ELF-1 (cell line): ENCODE measurements at regions not wholly inside any gene's neighbourhood (a gene's known extent, or its start where the extent isn't known, plus 50 kb on each side); places are given as distances from the start of the nearest gene placed in this dataset.

Experiments used
- DNase-seq: peaks from one replicate; pipeline ENCODE4 v3.0.0-alpha.2; 2016; ENCODE audit warnings: low read depth, low spot score

DNA sequence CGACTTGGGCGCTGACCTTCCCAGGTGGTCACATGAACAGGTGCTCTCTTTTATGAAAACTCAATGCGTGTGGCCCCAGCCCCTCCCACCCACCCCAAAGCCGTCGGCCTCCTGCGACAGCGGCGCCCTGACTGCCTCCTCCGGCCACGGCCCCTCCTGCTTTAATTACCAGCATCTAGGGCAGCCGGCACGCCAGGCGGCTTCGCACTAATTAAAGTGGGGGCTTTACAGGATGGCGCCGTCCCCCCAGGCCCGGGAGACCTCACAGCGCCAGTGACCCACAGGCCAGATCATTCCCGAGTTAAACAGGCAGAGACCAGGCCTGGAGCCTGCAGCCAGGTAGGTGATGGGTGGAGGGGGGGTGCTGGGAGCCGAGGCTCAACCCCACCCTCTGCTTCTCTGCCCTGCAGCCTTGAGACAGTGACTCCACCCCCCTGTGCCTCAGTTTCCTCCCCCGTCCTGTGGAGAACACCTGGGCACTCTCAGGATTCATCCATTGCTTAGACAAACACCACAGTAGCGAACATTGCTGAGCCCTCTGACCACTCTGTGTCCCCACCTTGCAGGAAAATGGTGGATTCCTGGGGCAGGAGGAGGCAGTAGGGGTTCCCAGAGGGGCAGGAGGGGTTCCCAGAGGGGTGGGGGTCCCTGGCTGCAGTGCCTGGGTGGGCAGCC lies 100.8 kb downstream of the MICALL2 start:
- DNase-seq: peak; percentile 23

DNA sequence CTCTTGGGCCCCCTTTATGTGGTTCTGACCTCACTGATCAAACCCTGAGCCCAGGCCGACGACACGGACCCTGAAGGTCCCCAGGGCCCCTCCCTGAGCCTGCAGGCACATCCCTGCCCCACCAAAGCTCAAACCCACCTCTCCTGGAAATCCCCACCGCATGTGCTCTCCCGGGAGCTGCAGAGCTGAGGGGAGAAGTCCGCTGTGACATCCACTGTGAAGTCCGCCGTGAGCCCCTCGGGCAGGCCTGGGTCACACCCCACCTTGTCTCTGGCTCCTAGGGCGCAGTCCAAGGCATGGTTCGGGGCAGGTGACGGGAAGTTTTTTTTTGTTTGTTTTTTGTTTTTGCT lies 100.2 kb downstream of the MICALL2 start:
- no peak for DNase-seq

DNA sequence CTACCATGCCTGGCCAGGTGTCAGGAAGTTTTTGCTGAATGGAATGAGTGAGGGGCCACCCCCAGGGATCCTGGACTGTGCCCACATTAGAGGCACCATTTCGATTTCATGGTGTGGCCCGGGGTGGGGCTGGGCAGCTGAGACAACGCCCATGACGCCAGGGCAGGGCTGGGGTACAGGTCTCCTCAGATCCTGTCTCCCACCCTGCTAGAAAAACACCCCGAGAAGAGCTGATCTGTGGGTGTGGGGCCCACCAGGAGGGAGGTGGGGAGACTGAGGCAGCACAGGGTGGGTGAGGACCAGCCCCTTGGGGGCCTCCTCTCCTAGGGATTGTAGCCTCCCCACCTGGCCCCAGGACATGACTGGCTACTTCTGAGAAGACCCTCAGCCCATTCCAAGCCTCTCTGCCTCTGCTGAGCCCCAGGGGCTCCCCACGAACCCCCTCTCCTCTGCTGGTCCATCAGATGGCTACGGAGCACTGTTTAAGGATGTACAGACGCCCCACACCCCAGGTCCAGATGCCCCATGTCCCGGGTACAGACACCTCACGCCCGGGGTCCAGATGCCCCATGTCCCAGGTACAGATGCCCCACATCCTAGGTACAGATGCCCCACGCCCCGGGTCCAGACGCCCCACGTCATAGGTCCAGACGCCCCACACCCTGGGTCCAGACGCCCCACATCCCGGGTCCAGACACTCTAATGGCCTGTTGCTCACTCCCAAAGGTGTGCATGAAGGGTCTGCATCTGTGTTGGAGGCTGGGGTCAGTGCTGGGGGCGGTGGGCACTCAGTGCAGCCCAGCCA lies 99.4 kb downstream of the MICALL2 start:
- no peak for DNase-seq

DNA sequence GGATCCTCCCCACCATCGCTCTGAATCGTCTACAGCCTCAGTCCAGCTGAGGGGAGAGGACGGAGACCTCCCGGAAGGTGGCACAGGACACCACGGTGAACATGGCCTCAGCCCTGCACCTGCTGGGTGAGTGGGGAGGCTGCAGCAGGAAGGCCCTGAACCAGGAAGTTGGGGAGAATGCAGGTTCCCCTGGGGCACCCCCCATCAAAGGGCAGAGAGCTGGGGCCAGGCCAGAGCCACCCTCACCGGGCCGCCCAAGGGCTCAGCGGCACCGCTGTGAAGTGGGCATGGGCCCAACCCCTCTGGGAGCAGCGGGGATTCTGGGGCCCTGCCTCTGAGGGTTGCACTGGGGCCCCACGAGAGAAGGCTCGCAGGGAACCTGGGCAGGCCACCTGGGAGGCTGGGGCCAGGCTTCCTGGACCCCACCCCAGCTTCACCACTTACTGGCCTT lies 98.7 kb downstream of the MICALL2 start:
- DNase-seq: no peak

DNA sequence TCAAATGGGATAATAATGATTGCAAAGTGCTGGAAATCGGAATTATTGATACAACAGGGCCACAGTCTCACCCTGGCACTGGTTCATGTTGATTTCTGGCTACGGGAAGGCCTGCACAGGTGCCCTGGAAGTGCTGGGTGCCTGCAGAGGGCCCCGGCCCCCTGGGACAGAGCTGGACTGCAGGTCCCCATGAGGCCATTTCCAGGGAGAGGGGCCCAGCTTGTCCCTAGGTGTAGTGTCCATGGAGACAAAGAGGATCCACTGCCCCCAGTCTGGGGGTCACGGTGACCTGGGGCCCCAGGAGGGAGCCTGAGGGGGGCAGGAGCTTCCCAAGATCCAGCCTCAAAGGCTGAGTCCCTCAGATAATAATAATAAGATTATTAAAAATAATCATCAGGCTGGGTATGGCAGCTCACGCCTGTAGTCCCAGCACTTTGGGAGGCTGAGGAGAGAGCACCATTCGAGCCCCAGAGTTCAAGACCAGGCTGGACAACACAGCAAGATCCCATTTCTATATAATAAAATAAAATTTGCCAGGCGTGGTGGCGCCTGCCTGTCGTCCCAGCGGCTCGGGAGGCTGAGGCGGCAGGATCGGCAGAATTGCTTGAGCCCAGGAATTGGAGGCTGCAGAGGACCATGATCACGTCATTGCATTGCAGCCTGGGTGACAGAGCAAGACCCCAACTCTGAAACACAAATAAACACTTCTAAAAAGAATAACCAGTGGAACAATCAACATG lies 98.1 kb downstream of the MICALL2 start:
- no peak for DNase-seq

DNA sequence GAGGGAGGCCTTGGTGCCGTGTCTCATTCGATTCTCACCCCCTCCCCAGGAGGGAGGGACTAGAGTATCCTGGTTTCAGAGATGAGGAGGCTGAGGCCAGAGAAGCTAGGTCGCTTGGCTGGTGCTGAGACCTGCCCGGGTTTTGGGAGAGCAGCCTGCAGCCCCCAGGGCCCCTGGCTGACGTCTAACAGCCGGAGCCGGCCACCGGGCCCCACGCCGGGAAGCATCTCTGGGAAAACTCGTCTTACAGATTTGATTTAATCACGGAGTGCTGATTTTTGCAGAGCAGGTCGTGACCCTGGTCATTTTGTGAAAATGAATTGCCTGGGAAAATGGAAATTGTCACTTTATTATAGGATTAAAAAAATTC lies 97.5 kb downstream of the MICALL2 start:
- no peak for DNase-seq

DNA sequence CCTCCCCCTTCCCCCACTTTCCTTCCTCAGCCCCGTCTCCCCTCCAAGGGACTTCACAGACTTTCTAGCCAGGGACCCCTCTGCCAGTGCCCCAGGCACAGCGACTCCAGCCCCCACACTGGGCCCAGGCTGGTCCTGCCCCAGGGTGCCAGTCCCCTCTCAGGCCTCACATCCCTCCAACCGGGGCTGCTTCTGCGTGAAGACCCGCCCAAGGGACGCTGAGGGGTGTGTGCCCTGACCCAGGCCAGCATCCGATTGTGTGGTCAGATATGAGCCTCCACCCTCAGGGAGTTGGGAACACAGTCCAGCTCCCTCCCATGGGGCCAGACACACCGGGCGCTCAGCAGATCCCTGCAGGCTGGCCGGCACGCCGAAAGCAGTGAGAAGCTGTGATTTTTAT lies 97.0 kb downstream of the MICALL2 start:
- no peak for DNase-seq

DNA sequence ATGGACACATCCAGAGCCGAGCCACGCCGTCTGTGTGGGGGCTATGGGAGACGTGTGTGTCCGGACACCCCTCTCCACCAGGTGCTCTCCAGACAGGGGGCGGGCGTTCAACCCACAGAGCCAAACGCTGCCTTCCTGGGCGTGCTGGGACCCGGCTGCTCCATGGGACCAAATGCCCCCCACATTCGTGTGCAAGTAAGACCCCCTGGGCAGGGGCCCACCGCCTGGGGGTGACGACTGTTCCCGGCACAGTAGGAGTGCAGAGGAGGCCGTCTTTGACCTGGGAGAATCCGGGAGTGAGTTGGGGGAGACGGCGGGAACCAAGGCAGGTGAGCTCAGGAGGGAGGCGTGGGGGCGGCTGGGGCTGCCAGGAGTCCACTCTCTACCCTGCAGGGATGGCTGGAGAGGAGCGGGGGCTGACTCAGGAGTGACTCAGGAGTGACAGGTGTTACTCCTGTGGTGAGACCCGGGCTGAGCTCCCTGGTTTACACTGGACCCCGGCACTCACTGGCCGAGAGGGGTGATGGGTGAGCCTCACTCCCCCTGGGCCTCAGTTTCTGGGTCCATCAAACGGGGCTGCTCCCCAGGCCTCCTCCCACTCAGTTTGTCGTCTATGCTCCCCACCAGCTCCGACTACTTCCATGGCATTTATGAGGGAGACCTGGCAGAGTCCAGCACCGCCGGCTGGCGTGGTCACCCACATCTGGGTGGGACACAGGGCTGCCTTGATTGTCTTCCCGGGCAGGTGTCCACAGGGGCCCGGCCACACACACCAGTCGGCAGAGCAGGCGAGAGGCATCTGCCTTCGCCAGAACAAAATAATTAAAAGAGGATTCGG lies 95.0 kb downstream of the MICALL2 start:
- DNase-seq: no peak

DNA sequence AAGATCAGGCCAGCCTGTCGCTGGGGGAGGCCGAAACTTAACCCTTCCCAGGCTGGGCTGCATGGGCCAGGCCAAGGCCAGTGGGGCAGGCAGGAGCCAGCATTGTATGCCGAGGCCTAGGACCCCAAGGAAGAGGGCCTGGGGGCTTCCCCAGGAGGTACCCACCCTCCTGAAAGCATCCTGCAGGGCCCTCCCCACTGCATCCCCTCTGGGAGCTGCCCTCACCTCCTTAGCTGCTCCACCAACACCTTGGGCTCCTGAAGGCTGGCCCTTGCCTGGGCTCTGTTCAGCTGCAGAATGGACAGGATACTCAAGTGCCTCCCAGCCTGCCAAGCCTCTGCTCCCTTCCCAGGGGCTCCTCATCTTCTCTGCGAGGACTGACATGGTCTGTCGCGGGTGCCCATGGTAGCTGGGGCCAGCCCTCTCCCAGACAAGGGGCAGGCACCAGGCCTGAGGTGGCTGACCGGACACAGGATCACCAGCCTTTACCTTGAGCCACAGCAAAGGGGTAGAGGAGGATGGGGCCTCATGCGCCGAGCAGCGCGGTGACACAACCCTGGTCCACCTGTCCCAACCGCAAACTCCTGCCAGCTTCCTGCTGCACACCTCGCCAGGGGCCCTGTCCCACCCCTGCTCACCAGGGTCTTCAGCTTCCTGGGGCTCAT lies 94.2 kb downstream of the MICALL2 start:
- no peak for DNase-seq

DNA sequence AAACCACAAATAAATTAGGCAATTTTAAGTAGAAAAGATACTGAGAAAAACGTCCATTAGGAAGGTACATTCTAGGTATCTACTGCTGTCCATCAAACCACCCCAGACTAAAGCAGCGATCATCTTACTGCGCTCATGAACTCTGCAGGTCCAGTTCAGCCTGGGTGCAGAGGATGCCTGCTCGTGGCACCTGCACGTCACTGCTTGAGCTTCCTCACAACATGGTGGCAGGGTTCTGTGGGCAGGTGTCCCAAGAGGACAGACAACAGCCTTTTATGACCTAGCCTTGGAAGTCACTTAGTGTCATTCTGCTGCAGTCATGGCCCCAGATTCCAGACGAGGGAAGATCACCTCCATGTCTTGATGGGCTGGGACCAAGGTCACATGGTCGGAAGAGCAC lies 93.4 kb downstream of the MICALL2 start:
- DNase-seq: no peak

DNA sequence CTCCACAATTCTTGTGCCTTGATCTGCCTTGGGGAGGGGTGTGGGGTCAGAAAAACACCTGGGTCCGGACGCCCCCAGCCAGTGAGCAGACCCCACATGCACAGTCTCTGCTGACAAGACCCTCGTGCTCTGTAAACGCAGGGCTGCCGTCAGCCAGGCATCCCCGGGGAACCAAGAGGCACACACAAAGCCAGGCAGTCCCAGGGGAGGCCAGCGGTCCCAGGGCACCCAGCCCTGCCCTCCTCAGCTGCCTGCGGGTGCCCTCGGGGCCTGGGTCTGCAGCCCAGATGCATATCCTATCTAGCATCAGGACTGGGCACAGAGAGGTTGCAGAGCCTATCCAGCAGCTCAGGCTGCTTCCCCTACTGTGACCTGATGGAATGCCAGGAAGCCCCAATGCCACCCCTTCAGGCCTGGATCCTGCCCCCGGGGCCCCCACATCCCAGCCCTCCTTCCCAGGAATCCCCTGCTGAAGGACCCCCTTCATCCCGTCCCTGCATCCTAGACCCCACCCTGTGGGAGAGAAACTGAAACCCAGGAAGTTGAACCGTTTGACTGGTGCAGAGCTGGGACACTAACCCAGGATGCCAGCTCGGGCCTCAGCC lies 92.4 kb downstream of the MICALL2 start:
- DNase-seq: no peak

DNA sequence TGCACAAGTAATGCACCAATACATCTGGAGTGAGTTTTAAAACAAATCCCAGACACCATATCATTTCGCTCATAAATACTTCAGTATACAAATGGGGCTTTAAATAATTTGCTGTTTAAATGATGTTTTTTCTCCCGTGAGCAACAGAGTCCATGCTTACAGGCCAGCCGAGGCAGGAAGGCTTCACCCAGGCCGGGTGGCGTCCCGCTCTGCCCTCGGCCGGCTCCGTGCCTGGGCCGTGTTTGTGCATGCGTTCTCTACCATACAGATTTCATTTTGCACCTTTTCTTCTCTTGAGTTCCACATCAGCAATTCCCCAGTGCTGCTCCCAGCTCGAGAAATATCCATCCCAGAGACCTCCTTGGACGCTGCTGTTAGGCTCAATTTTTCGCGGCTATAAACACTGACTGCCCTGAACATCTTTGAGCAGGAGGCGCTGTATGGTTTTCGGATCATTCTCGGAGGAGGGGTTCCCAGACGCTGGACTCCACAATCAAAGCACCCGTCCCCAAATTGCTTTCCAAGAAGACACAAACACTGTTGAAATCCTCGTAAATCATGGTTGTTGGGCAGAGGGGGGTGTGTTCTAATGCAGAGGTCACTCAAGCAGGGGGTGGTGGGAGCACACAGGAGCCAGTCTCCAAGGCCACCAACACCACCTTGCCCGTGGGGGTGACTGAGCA lies 91.6 kb downstream of the MICALL2 start:
- DNase-seq: no peak

DNA sequence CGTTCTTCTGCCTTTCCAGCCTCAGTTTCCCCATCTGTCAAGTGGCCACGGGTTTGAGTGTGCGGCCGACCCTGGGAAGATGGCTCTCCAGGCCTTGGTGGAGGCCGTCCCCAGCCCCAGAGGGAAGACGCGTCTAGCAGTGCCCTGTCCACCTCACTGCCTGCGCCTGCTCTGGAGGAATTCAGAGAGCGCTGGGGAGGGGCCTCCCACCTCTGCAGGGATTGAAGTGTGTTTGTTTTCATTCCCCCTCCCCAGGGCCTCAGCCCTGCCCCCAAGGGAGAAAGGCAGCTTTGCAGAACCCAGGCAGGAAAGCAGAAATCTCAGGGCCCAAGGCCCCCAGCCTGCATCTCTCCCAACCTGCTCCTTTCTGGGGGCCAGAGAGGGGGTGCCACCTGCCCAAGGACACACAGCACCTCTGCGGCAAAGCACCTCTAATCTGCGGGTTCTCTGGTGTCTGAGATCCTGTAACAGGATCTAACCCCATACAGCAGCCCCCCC lies 91.0 kb downstream of the MICALL2 start:
- peak; percentile 84 for DNase-seq

DNA sequence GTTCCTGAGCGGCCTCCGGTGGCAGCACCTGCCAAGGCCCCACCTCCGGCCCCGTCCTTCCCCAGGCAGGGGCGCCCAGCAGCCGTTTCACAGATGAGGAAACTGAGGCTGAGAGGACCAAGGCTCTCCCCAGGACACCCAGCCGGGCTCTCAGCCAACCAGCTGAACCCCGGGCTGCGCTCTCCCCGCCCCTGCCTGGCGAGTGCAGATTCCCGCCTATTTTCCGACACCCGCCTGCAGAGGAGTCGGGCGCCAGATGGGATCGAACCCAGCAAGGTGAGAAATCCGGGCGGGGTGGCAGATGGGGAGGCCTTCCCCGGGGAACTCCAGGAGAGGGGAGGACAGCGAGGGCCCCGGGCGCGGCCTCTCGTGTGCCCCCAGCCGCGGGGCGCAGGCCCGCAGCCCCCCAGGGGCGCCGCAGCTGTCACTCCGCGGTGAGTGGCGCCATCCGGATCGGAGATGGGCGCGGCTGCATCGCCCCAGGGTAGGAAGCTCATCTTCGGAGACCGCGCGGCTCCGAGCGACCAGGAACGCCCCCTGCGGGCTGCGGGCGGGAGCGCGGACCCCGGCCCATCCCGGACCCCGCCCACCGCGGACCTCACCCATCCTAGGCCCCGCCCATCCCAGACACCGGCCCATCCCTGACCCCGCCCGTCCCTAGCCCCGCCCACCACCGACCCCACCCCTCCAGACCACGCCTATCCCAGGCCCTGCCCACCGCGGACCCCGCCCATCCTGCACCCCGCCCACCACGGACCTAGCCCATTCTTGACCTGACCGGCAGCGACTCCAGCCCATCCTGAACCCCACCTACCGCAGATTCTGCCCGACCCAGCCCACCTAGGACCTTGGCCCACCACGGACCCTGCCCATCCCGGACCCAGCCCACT lies 90.3 kb downstream of the MICALL2 start:
- DNase-seq: peak; percentile 95

DNA sequence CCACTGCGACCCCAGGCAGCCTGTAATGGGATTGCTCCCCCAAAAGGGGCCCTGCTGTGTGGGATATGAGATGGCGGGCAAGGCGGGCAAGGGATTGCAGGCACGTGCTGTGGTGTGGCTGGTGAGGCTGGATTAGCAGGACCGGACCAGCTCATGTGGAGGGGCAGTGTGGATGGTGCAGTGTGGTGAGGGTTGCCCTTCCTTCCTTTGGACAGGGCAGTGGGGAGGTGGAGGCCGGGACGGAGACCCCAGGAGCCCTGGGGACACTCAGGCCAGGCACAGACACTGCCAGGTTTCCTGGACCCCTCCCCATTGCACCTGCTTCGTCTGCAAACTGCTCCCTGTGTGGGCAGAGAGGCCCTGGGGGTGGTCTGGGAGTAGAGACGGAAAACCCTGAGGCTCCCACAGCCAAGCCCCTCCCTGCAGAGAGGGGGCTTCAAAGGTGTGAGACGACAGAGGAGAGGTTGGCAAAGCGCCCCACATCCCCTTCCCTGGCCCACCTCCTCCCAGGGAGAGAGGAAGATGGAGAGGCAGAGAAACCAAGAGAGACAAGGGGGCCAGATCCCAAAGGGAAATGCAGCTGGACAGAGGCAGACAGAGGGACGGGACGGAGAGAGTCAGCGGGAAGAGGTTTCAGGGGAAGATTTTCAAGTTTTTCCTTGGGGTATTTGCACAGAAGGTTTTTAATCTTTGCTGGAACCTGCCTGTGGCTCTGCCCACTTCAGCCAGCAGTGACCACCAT lies 89.2 kb downstream of the MICALL2 start:
- DNase-seq: no peak

DNA sequence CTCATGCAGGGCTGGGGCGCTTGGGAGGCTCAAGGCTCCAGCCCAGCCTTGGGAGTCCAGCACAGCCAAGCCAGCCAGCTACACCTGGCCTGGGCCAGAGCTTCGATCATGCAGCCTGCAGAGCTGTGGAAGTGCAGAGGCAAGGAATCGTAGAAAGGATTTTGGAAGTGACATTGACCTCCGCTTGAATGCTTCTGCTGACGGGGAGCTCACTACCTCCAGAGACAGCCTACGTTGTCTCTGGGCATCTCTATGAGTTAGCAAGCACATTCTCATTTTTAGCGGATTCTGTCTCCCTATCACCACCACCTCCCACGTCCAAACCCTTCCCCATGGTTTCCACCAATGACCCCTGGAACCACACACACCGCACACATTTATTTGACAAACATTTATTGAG lies 88.5 kb downstream of the MICALL2 start:
- DNase-seq: no peak

DNA sequence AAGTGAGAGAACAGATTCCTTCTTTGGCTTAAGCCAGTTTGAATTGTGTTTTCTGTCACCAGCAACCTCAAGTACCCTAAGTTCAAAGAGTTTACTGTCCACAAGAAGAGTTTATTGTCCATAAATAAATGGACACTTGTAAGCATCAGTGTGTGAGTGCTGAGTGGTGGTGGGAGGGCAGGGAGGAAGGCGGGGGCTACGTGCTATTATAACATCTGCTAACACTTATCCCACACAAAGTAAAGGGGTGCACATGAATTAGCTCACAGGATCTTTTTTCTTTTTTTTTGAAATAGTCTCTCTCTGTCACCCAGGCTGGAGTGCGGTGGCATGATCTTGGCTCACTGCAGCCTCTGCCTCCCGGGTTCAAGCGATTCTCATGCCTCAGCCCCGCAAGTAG lies 87.2 kb downstream of the MICALL2 start:
- no peak for DNase-seq

DNA sequence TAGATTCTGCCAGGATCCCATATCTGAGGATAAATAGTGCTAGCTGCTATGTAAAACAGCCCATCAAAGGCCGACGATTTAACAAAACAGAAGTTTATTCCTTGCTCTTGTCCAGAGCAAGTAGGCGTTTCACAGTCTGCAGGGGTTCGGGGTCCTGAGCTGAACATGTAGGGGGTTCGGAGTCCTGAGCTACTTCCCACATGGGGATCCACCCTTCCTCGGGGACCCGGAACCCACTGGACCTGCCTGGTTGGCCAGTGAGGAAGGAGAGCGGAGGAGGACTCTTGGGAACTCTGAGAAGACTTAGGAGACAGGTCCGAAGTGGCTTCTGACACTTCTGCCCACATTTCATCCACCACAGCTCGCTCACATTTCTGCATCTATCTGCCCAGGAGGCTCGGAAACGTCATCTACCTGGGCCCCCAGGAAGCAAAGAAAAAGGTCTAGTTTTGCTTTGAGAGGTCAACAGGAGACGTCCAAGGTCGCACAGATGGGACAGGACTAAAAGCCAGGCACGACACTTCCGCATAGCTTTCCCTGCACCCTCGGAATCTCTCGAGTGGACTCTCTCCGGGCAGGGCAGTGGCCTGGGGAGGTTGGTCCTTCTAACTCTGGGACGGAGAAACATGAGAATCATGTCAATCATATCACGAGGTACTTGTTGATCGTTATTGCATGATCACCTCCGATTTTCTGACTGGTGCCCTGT lies 86.4 kb downstream of the MICALL2 start:
- DNase-seq: no peak
